ENCODE measurements at regions not wholly inside any gene's neighbourhood (a gene's known extent, or its start where the extent isn't known, plus 50 kb on each side); places are given as distances from the start of the nearest gene placed in this dataset.

DNA sequence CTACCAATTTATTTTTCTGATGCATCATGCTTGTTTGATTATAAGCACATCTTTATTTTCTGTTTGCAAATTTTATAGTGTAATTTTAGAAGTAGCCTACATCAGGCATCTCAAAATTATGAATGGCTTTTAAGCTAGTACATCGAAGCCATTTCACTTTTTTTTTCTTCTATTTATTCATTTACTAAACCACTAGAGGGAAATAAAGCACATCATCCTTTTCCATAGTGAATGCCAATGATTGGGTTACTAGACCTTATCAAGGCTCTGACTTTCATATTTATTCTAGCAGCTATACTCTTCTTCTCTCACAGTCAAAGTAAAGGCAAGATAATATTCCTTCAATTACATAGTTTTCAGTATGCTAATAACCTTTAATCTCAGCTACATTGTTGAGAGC is 736.4 kb upstream of the LRFN5 start:
- DNase-seq, result no peak

DNA sequence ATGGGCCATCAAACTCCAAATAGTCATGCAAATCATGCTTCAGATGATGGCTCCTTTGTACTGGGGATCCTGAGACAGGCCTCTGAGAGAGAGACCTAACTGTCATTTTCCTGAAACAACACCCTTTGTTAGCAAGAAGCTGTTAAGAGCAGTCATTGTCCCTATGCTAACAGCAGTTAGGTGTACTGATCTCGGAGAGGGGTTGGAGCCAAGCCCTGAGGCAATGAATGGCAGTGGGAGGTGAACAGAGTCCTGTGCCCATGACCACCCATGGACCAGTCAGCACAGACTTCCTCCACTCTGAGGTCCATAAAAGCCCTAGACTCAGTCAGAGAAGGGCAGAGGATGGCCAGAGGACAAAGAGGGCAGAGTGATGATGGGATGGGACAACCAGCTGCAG is 747.6 kb upstream of the LRFN5 start:
- no peak for DNase-seq

DNA sequence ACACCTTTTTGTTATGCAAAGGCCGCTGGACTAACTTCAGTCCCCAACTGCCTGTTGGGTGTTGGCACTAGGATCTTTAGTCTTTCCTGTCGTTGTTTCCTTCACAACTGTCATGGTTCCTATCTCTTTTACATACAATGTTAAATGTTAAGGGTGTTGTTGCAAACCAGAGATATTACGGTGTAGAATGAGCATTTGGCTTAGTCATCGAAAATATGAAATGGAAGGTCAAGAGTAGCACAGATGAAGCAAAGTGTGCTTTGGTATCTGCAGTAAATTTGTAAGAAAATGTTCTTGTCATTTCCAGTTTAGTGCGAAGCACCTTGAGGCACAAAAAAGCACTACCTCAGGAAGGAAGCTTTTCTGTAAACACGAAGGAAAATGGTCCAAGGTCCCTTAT is 751.3 kb upstream of the LRFN5 start:
- DNase-seq, result no peak

DNA sequence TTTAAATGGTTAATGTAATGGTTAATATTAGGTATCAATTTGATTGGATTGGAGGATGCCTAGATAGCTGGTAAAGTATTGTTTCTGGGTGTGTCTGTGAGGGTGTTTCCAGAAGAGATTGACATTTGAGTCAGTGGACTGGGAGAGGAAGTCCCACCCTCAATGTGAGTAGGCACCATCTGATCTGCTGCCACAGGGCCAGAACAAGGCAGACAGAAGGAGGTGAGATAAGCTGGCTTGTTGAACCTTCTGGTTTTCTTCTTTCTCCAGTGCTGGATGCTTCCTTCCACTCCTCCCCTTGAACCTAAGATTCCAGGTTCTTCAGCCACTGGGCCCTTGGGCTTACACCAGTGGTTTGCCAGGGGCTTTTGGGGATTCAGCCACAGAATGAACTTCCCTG is 756.5 kb upstream of the LRFN5 start:
- DNase-seq, result no peak

DNA sequence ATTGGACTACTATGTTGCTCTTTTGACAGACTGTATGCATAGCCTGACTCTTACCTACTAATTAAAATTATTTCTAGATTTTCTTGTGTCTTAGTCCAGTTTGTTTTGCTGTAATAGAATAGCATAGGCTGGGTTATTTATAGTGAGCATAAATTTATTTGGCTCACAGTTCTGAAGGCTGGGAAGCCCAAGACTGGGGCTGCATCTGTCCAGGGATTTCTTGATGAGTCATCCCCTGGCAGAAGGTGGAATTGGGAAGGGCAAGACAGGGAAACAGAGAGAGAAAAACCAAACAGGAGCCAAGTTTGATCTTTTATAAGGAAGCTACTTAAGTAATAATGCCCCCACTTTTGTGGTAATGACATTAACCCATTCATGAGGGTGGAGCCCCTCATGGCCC is 759.2 kb upstream of the LRFN5 start:
- no peak for DNase-seq

DNA sequence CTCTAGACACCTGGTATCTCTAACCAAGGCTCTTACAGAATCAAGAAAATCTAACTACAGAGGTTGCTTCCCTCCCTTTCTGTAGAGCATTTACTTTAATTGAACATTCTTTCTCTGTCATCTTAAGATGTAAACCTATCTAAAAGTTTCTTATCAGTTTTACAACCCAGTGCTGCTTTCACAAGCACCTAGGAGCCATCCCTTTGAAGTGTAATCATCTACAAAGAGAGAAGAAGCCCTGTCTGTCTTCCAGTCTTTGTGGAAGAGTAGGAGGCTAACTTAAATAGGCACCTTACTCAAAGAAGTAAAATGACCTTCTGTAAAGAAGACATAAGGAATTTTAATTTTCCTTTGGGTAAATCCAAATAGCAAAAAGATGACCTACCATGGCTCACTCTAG is 763.9 kb upstream of the LRFN5 start:
- no peak for DNase-seq

DNA sequence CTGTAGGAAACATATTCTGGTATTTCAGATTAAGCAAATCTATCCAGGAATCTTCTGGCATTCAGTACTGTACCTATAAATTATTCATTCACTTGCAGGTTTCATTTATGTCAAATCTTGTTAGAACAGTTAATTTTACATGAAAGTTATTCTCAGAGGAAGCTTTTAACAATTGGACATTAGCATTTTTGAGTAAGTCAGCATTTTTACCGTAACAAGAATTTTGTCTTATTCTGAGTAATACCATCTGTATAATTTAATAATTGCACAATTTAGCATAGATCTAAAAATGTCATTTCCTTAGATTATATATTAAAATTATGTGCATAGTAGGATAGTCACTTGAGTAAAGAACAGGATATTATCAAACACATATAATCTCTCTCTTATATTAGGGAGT is 764.8 kb upstream of the LRFN5 start:
- no peak for DNase-seq

DNA sequence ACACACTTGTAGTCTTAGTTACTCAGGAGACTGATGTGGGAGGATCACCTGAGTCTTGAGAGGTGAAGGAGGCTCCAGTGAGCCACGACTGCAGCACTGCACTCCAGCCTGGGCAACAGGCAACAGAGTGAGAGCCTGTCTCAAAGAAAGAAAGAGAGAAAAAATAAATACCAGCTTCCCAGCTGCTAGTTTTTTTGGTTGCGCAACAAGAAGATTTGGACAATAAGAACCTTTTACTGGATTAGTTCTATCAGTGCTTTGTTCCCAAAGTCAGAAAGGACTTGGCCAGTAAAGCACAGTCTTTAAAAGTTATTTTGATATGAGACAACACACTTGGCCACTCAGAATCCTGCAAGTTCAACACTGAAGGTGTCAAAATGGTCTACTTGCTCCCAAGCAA is 768.1 kb upstream of the LRFN5 start:
- no peak for DNase-seq

DNA sequence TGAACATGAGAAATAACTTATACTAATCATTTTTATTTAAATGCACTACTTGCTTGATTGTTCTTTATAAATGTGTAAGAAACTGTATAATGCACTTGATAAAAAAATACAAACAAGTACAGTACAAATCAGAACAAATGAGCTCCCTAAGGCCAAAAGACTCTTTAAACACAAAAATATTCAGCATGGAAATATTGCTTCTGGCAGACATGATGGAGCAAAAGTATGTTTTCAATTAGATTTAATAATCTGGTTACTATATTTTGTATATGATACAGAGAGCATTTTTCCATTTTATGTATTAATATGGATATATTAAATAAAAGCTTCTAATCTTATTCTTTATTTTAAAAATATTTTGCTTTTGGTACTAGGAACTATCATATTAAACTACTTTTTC is 800.2 kb upstream of the LRFN5 start:
- no peak for DNase-seq

DNA sequence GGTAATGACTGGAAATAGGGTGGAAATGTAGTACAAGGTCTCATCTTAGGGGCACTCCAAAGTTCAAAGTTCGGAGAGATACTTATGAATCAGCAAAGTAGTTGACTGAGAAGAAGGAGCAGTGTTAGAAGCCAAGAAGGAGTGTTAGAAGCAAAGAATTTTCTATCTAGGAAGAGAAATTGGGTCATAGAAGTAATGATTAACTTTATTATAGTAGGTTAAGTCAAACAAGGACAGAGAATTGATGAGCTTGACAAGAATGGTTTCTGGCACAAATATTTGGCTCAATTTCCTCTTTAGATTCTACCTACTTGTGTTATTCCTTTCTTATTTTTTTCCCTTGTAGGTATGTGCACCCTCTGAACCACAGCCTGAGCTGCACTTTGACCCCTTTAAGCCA is 810.5 kb upstream of the LRFN5 start:
- no peak for DNase-seq

DNA sequence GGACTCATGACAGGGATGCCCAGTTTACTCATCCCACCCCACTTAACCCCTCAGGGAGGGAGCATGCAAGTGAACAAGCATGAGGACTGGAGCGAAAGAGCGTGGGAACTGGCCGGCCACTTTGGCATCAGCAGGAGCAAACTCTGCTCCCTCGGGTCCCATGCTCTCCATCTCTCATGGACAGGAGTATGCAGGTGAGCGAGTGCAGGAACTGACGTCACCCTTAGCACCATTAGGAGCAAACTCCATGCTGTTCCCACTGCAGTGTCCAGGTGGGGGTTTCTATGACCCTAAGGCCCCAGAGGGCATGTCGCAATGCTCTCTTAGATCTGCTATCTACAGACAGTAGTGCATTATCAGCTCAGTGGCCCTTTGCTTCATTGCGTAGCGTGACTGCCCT is 821.8 kb upstream of the LRFN5 start:
- no peak for DNase-seq

DNA sequence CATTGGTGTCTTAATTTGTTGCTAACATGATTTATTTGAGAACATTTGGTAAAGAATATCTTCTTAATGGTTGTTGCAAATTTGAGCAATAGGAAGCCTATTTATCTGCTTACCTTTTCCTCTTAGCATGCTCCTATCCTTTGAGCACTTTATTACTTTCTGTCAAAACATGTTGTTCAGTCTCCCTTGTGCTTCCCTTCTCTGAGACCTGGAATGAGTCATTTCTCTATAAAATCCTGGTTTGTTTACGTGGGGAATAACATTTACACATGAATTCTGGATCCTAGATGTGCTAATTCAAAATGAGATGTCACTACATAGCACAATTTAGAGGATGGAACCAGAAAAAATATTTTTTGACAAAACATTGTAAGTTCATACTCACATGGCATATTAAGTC is 844.0 kb upstream of the LRFN5 start:
- DNase-seq, result no peak

DNA sequence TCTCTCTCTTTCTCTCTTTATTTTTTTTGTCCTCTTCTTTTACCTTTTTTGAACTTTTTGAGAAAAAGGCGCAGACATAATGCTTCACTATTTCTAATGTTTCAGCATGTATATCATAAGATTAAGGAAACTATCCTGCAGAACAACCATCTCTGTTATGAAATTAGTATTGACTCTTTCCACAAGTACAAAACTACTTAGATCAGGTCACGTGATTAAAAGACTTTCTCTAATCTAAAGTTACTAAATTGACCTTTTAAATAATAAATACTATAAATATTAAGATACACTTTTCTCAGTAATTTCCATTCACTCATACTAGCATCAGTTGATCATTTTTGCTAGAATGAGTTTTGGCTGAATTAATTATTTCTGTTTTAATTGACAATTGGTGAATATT is 844.5 kb upstream of the LRFN5 start:
- no peak for DNase-seq

DNA sequence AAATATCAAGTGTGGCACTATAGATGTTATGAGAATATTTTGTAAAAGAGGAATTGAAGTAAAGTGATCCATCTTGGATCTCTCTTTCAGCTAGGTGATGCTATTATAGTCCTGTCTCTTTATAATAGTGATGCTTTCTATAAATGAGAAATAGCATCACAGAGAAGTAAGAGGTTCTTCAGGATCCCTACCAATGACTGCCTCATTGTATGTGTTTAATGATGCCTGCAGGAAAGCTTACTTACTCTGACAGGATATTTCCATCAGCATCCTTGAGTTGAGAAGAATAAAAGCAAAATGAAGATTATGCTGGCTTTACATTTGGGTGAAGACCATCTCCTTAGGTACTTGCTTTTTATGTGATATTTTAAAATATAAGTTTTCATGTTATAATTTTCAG is 846.0 kb upstream of the LRFN5 start:
- DNase-seq, result no peak

DNA sequence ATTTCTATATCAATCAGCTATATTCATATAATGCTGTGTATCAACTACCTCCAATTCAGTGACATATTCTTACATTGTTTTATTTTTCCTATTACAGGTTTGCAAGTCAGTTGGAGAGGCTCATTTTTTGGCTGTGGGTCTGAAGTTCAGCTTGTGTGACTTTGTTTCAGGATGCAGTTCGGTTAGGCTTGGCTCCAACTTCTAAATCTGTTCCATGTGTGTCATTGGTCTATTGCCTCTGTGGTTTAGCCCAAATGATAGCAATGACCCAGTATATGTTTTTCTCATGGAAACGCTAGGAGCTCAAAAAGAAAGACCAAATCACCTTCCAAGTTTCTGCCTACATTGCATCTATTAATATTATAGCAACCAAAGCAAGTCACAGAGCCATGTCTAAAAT is 848.6 kb upstream of the LRFN5 start:
- no peak for DNase-seq

DNA sequence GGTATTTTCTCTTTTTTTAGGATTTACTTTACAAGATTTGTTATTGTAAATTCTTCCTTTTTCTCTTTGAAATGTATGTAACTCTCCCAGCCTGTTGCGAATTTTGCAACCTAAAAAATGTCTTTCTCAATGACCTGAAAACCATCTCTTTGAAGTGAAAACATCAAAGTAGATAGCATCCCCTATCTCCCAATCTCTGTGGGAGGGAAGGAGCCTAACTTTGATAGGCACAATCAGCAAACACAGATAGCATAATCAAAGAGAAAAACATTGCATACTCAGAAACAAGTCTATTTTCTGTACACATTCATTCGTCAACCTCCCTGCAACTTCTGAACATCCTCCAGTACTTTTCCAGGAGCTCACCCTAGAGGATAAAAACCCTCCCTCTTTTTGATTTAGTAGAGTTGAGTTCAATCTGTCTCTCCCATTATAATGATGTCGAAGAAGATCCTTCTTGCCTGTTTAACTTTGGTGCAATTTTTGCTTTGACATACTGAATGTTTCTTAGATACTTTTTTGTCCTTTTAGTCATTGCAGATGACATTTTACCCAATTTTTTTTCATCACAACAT is 849.2 kb upstream of the LRFN5 start:
- no peak for DNase-seq

DNA sequence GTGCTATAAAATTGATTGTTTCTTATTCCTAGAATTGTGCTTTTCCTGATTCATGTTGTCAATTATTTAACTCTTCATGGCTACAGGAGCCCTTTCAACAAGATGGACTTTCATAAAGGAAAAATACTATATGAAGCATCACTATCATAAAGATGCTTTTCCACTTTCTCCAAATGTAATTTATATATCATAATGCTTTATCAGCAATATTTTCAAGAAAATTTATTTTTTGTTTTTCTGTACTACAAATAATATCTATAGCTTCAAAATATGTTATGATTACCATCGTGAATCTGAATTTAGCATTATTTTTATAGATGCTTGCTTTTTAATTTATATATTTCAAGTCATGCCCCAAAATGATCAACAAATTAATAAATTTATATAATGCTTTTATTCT is 873.5 kb upstream of the LRFN5 start:
- DNase-seq, result no peak

DNA sequence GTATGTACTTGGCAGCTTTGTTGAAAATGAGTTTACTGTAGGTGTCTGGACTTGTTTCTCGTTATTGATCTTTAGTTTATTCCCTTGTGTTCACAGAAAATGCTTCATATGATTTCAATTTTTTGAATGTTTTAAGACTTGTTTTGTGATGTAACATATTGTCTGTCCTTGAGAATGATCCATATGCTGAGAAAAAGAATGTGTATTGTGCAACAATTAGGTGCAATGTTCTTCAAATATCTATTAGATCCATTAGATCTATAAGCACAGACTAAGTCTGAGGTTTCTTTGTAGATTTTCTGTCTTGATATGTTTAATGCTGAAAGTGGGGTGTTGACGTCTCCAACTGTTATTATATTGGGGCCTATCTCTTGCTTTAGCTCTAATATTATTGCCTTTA is 879.6 kb upstream of the LRFN5 start:
- DNase-seq, result no peak

DNA sequence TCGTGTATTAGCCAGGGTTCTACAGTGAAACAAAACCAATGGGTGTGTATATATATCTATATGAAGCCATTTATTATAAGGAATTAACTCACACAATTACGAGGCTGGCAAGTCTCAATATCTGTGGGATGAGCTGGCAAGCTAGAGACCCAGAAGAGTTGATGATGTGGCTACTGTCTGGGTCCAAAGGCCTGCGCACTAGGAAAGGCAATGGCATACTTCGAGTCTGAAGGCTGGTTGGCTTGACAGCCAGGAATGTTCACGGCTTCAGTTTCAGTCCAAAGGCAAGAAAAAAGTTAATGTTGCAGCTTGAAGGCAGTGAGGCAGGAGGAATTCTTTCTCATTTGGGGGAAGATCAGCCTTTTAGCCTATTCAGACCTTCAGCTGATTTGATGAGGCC is 893.3 kb upstream of the LRFN5 start:
- no peak for DNase-seq

DNA sequence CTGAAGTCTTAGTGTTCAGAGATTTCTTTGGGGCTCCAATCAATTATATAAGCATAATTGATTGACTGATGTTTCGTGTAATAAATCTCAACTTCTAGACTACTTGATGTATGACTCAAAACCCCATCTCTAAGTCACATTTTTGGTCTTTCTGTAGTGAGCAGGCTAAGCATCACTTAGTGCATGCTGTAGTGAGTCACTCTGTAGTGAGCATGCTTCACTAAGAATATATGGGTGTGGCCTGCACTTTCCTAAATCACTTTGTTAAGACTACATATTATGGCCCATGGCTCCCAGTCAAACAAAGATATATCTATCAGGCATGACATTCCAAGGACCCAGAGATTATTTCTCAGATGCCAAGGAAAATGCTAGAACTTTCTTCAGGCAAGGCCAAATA is 909.4 kb upstream of the LRFN5 start:
- DNase-seq, result no peak

DNA sequence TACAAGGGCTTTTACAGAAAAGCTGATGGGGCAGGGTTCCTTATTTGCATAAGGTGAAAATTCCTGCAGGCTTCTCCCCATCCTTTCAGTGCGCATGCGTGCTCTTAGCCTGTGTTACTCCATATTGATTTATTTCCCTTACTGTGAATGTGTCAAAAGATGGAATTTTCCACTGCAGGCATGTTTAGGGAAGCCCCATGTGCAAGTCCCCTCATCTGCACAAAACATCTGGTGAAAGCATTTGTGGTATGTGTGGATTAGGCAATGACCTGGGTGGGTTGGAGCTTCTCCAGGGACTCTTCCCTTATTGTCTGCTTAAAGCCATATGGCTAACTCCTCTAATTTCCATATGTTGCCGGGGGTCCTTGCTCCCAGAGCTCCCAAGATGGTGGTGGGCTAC is 912.7 kb upstream of the LRFN5 start:
- no peak for DNase-seq

DNA sequence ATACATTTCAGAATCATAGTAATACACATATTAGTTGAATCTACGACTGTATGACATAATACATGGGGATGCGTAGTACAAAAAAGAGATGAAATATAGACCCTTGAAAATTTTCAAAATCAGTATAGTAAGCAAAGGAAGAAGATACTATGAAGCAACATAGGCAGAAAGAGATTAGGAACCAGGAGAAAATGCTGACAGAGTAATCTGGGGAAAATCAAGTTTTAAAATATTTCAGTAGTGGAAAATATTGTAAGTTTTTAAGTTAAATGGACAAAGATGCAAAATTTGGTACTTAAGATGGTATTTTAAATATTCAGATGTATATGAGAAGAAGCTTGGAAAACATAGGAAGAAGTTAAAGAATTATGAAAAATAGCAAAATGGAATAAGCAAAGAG is 915.6 kb upstream of the LRFN5 start:
- DNase-seq, result no peak

DNA sequence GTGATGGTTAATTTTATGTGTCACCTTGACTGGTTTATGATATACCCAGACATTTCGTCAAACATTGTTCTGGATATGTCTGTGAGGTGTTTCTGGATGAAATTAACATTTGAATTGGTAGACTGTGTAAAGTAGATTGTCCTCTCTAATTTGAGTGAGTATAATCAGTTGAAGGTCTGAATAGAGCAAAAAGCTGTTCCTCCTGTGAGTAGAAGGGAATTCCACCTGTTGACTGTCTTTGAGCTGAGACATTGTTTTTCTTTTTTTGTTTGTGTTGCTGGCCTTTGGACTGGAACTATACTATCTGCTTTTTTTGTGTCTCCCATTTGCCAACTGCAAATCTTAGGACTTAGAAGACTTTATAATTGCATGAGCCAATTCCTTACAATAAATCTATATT is 920.9 kb upstream of the LRFN5 start:
- no peak for DNase-seq

DNA sequence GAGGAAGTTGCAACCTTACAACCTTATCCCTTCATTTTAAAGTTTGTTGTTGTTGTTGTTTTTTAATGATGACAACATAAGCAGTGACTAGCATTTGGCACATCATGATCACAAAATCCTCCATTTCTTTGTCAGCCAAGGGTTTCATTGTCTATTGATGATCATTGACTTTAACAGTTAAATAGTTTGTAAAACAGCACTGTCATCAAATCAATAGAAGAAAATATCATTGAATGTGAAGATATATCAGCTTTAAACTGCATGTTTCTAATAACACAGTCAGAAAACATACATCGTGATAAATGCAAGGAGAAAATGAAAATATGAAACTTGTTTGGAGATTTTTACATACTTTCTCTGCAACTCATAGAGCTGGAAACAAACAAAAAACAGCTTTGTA is 922.3 kb upstream of the LRFN5 start:
- no peak for DNase-seq

DNA sequence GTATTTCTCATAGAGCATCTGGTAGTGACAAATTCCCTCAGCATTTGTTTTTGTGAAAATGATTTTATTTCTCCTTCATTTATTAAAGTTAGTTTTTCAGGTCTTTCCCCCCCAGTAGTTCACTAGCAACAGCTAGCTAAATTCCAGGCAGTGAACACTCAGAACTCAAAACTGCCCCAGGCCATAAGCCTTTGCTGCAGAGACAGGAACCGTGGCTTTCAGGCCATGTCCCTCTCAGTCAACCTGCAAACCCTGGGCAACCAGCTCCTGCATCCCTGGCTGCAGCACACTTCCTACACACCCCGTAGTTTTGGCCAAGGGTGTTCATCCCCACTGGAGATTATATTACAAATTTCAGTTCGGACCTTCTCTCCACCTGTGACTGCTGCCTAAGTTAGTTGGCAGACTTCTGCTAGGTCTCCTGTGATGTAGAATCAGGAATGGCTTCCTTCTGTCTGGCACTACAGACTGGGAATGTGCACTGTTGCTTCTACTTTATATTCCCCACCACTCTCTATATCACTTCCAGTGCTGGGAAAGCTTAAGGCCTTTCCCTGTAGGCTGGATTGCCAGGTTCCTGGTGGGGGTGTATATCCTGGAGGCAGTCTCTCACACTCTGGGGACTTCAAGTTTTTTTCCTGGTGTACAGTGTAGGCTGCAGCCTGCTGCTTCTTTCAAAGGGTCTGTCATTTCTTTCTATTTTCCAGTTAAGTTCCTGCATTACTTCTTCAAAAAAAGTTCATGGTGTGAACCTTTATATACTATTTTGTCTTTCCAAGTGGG is 924.4 kb upstream of the LRFN5 start:
- DNase-seq, result no peak

All from SHP77 (cell line).